NOMO-1 treated with DMSO at 0.1 percent for 48 hours (cell line): ENCODE measurements at regions not wholly inside any gene's neighbourhood (a gene's known extent, or its start where the extent isn't known, plus 50 kb on each side); places are given as distances from the start of the nearest gene placed in this dataset.
"Not testable (repeated sequence)": the region's sequence is repeated elsewhere in the genome, so short reads cannot be mapped to it uniquely, and the experiment has no call there.

ENCODE experiments used
- DNase-seq: peaks from one replicate; lab custom pipeline; 2025; ENCODE audit not compliant: unreplicated experiment; lab: John Stamatoyannopoulos, UW

DNA sequence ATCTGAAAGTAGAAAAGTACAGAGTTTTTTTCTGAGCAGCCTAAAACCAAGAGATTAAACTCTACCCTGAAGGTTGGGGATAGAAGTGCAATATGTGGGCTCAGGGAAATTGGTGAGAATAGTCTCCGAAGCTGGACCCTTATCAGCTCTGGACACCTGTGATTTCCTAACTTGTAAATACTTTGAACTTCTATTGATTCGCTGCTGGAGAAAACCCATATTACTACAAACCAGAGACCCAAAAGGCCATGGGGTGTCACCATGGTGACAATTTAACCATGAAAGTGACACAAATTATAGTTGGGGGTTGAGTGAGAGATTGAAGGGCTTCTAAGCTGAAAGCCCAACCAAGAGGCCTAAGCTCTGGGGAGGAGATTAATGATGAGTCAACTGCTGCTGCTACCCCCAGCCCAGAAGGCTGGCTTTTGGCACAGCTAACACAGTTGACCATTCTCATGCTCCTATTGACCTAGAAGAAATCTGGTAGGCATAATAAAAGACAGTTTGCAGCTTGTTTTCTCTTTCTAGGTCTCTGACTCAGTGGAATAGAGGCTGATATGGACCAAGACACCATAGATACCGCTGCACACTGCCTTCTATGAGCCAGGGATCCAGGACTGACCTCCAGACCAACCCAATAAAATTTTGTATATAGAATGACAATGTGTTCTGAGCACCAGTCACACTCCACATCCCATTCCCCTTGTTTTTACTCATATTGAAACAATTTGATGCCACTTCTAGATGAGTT, 131.9 kb upstream of the FNDC3A start:
- DNase-seq: no peak

DNA sequence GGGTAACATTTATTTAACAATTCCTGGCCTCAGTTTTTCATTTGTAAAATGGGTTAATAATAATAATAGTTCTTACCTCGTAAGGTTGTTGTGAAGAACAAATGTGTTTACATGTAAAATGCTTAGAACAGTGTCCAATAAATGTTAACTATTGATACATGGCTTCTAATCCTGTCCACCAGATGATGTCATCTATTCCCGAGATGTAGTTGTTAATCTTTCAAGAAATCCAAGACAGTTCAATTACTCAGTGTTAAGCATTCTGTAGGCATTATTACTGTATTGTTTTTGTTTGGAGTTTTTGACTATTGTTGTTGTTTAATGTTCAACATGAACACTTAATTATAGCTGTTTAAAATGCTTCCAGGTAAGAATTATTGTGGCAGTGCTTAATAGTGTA, 131.0 kb upstream of the FNDC3A start:
- no peak for DNase-seq

DNA sequence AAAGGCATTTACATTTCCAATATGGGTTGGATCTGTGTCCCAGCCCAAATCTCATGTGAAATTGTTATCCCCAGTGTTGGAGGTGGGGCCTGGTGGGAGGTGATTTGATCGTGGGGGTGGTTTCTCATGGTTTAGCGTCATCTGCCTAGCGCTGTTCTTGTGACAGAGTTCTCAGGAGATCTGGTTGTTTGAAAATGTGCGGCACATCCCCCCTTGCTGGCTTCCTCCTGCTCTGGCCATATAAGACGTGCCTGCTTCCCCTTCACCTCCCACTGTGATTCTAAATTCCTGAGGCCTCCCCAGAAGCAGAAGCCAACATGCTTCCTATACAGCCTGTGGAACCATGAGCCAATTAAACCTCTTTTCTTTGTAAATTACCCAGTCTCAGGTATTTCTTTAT, 126.2 kb upstream of the FNDC3A start:
- DNase-seq: no peak

DNA sequence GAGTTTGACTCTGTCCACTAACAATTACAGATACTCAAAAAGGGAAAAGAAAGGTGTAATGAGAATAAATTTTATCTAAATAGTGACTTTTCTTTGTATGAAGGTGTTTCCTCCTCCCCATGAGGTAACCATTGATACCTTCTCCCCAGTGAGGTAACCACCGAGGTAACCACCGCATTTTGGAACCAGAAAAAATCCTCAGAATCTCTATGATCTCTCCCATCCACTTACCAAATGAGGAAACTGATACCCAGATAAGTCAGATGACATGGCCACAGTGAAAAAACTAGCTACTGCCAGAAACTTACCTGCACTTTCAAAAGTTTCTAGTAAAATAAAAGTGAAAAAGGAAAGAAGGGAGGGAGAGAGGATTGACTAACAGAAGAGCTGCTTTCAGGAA, 124.0 kb upstream of the FNDC3A start:
- no peak for DNase-seq

DNA sequence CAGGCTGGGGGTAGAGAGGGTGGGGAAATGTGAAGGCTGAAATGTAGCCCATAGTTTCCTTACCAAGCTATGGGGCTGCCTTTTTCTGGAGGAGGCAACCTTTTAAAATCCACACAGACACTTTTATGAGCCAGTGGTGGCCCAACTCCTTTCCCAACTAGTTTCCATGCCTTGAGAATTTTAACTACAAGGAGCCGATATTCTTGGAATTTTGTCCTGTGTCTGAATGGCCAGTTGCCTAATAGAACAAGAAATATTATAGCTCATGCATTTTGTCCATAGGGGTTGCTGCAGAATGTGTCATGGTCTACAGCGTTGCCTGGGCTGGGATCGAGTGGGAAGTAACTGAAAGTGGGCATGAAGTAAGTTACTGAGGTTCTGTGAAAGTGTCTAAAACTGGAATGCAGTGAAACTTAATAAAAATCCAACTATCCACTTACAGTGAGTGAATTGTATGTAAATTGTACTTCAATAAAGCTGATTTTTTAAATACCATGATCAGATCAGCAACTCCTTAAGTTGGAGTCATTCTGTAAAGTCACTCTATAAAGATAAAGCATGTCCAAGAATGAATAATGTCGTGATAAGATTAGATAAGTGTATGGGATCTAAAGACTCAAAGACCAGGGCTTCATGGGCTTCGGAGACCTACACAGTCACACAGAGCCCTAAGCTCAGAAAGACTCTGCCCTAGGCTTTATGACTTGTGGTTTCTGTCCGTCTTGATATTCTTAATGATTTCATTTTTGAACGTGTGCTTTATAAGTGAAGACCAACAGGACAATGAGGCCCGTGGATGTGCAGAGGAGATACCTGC, 122.6 kb upstream of the FNDC3A start:
- no peak for DNase-seq

DNA sequence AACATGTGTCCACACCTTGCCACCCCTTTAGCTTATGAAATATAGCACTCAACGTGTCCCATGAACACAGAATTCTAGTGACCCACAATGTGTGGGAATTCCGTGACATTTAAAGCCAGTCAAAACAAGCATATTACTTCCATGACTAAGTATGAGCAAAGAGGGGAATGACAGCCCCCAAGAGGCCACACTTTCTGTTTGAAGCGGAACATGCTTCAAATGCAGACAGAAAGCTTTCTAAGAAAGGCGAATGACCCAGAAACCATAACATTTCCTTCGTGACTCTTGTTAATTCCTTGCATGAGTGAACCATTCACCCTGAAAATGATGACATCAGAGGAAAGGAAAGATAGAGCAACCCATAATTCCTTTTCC, 122.0 kb upstream of the FNDC3A start:
- no peak for DNase-seq

DNA sequence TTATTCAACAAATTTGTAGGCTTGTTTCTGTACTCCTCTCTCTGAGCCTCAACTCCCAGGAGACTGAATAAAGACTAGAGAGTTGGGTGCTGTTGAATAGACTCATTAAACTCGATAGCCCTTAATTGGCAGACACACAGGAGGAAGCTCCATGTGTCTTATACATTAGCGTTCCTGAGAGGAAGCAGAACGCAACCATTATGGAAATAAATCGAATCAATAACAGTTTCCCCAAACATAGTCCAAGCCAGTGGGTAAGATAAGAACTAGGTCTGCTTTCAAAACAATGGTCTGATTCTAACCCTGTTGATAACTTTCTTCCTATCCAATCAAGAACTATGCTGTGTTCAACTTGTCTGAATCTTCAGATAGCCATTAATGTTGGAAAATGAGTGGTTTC, 118.1 kb upstream of the FNDC3A start:
- no peak for DNase-seq

DNA sequence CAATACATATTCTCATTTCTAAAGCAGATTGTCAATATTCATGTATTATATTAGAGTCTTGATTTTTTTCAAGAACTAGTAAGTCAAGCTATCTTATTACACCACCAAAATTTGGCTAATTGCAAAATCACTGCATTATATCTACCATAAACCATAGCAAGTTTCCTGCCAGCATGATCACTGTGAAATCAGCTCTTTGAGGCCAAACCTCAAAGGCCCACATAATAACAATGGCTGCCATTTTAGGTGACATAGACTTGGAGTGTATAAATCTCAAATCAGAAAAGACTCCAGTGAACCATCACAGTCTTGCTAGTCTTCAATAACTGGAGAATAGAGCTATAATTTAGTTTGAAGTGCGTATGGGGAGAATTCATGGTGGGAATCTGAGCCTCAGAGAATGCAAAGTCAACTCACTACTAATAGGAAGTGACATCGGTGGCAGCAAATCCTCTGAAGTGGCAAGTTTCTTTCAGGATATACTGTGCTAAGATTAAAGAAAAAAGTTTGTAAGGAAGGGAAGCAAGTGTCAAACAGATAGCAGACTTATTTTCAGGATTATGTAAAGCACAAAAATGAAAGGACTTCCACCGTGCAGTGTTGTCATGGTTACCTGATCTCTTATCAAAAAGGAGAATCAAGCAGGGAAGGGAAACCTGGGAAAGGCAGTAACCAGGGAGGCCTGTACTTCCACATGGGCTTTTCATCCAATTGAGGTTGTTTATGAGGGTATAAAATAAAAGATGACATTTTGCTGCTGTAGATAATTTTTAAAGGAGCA, 117.4 kb upstream of the FNDC3A start:
- DNase-seq: no peak

DNA sequence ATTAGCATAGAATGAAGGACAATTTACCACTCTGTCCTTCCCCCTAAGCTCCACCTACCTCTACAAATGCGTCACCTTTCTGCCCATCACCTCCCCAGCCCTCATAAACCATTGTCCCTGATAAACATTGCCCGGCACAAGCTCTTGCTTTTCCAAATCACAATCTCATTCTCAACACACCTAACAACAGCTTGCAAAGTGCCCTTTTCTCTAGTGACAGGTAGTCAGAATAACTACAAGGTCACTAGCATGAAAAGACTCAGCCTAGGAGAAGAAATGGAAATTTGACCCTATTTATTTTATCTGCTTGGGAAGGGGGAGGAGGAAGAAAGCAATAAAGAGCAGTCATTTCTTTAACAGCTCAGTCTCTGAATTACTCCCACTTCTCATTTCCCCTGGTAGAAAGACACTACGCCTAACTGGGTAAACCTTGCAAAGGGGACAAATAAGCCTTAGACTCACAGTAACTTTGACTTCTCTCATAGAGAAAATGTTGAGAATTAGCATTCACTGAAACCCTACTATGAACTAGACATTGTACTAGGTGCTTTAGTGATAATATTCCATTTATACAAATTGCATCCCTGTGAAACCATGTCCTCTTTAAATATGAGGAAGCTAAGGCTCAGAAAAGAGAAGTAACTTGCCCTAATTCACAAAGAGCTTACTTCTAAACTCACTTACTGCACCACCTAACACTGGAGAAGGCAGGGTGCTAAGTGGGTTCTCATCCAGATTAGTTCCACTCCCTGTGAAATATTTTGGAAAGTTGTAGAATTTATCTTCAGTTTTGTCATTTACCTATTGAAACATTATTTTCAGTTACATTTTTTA, 116.2 kb upstream of the FNDC3A start:
- DNase-seq: peak; percentile 91

DNA sequence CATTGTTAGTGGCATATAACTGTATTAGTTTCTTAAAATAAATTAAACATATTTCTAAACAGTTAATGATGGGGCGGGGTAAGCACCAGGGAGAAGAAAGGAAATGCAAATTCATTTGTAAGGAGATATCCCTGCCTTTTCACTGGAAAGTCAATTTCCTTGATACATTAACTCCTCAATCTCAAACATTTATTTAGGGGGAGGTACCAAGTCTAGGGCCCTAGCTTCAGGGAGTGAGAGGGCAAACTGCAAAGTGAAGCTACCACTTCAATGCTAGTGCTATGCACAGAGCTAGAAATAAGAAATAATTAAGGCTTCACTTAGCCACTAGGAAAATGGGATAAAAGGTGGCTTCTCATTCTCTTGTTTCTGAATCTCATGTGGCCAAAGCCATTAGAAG, 115.3 kb upstream of the FNDC3A start:
- DNase-seq: no peak

DNA sequence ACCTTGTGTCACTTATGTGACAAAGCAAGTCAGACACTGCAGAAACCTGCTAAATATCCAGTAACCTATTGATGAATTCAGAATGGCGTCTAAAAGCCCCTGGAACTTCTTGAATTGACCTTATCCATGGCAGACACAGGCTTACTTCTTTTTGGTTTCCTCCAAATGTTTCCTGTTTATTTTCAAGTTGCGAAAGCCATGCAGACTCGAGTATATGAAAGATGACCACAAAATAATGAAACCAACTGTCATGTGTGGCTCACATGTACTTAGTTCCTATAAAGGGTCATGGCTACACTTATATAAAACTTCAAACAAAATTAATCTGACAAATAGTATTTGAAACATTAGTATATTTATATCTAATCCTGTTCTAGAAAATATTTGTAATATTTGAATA, 113.1 kb upstream of the FNDC3A start:
- DNase-seq: peak; percentile 94

DNA sequence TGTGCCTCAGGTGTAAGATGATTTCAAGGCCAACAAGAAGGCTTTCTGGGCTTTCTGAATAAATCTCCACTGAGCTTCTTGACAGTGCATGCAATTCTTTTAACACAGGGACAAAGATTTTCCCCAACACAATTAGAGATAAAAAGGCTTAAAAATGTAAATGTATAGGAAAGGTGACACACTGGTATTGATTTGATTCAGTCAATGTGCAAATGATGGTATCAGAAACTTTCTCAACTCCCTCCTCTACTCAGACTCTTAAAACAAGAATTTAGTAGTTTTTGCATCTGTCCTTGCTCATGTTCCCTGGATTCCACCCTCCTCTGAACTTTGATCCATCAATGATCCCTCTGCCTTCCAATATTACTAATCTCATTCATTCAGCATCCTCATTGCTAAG, 111.6 kb upstream of the FNDC3A start:
- no peak for DNase-seq

DNA sequence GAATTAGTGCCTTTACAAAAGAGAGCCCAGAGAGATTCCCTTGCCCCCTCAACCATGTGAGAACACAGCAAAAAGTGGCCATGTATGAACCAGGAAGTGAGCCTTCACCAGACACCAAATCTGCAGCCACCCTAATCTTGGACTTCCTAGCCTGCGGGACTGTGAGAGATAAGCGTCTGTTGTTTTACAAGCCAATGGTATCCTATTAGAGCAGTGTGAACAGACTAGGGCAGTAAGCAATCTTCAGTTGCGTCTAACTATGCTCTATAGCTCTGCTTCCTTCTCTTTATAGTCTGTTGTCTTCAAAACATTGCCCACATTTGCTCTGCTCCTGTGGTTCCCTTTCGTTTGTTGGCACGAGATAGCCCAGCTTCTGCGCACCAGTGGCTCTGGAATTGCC, 109.5 kb upstream of the FNDC3A start:
- DNase-seq: no peak

DNA sequence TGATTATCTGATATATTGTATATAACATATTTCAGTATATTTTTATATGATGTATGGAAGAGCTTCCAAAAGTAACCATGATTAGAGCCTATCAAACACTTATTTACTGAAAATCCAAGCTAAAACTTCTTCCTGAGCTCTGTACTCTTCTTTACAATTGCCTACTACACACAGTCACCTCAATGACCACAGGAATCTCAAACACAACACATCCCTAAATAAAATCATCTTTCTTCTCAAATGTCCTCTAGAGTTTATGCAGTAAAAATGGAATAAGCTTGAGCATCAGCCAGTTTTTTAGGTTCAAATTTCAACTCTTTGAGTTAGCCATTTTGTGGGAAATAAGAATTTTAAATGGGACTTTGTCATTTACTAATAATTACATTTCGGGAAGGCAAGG, 102.6 kb upstream of the FNDC3A start:
- no peak for DNase-seq

DNA sequence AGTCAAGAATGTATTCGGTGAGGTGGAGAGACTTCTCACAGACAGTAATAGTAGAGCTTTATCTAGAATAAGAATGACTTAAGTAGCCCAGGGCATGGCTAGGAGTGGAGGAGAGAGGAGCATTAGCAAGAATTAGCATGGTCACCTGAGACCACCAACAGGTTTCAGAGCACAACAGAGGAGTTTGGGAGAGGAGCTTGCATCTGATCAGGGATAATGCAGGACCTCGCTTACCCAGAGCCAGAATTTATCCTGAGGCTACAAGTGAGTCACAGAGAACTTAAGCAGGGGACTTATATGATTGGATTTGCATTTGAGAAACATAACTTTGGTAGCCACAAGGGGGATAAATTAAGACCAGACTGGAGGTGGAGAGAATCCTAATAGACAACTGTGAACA, 102.1 kb upstream of the FNDC3A start:
- DNase-seq: no peak

DNA sequence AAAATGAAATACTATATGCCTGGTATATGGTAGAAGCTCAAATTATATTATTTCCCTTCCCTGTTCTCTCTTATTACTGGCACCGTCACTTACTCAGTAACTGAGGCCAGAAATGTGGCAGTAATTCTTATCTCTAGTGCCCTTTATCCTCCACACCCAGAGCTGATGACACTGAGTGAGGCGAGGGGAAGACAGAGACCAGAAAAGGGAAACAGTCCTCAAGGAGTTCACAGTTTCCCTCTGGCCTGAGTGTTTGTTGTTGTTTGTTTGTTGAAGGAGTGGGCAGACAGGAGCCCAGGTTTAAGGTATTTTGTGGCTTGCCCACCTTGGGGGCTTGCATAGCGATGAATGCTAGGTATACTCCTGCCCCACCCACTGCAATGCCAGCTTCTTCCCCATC, 101.5 kb upstream of the FNDC3A start:
- DNase-seq: no peak

DNA sequence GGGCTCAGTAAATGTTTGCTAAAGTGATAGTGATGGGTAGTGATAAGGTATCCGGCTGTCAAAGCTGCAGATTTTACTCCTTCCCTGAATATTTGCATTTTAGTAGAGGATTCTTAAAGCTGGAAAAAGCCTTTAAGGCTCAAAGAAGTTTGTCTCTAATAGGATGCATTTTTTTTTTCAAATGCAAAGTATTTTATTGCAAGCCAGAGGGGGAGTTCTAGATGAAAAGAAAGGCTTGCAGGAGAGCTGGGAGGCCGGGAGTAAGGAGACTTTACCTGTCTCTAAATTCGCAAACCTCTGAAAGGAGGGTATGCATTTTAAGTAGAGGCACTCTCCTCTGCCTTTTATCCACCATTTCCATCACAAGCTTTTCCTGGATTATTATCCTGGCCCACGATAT, 100.7 kb upstream of the FNDC3A start:
- no peak for DNase-seq

DNA sequence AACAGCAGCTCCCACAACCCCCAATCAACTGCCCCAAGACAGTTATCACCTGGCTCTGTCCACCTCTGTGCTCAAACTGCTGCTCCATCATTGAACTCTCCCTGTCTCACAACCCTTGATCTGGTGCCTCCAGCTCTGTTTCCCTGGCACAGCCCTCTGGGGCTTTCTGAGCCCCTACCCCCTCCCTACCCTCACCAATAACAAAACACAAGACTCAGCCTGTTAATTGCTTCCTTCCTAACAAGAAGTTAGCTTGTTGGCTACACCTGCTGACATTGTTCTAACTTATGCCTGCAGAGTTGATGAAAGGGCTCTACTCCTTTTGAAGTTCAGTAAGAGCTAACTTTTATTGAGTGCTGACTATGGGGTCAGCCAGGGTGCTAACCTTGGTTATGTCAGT, 99.4 kb upstream of the FNDC3A start:
- DNase-seq: no peak

DNA sequence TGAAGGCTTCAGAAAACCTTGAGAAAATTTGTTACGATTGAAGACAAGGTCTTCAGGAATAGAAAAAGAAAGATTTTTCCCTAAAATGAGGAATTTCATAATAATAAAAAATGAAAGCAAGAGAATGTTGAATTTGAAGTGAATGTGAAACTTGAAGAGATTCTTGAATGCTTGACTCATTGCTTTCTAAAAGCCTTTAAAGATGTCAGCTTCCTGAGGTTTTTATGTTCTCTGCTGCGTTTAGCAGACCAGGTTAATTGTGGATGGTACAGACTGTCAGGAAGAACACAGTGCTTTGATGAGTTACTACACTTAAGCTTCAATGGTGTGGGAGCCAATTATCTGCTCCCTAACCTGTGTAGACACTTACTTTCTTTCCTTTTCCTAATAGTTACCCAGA, 96.3 kb upstream of the FNDC3A start:
- DNase-seq: no peak

DNA sequence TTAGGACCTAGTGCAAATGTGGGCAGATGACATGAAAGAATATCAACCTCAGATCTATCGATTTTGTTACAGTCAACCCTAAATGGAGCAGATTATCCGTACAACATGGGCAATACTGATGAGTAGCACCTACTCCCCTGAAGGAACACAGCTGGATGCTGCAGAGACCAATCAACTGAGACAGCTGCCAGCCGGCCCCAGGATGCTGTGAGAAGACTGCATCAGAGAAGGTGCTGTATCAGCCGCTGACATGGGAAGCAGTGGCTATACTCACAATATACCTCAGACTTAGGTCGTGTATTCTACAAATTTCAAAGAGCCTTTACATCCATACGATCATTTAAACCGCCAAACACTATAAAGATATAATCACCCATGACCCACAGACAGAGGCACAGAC, 95.9 kb upstream of the FNDC3A start:
- DNase-seq: no peak

DNA sequence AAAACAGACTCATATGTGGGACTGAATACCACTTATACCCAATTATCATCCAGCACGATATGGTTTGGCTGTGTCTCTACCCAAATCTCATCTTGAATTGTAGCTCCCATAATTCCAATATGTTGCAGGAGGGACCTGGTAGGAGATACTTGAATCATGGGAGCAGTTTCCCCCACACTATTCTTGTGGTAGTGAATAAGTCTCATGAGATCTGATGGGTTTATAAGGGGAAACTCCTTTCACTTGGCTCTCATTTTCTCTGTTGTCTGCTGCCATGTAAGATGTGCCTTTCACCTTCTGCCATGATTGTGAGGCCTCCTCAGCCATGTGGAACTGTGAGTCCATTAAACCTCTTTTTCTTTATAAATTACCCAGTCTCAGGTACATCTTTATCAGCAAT, 91.9 kb upstream of the FNDC3A start:
- not testable (repeated sequence) for DNase-seq
